Embryonic facial prominence (tissue), 1 donor: ENCODE measurements at regions not wholly inside any gene's neighbourhood (a gene's known extent, or its start where the extent isn't known, plus 50 kb on each side); places are given as distances from the start of the nearest gene placed in this dataset.
"Not testable (repeated sequence)": the region's sequence is repeated elsewhere in the genome, so short reads cannot be mapped to it uniquely, and the experiment has no call there.

Experiments
- DNase-seq: peaks from one replicate; pipeline ENCODE4 v3.0.0-alpha.2; 2016; ENCODE audit errors: extremely low spot score

- DNase-seq, result no peak
Observed at GRCh38 chr13:38283346-38283745, 66.3 kb upstream of the UFM1 start.

GRCh38 chr13:38265132-38265497 is 84.5 kb upstream of the UFM1 start:
- DNase-seq, result no peak

- DNase-seq, result no peak
Observed at GRCh38 chr13:38264363-38265131, 85.1 kb upstream of the UFM1 start.

- DNase-seq, result no peak
Observed at GRCh38 chr13:38262211-38262610, 87.4 kb upstream of the UFM1 start.

- no peak for DNase-seq
Observed at GRCh38 chr13:38255600-38255999, 94.1 kb upstream of the UFM1 start.

- no peak for DNase-seq
Observed at GRCh38 chr13:38239874-38240273, 109.8 kb upstream of the UFM1 start.

- no peak for DNase-seq
Observed at GRCh38 chr13:38228322-38228721, 121.3 kb upstream of the UFM1 start.

- DNase-seq, result no peak
Observed at GRCh38 chr13:38226496-38226895, 123.2 kb upstream of the UFM1 start.

GRCh38 chr13:38223089-38223488 is 126.6 kb upstream of the UFM1 start:
- DNase-seq, result no peak

GRCh38 chr13:38221120-38221519 is 128.5 kb upstream of the UFM1 start:
- not testable (repeated sequence) for DNase-seq

- DNase-seq, result no peak
Observed at GRCh38 chr13:38216181-38216580, 133.5 kb upstream of the UFM1 start.

GRCh38 chr13:38213314-38213713 is 136.3 kb upstream of the UFM1 start:
- DNase-seq, result no peak

- no peak for DNase-seq
Observed at GRCh38 chr13:38210928-38211596, 138.6 kb upstream of the UFM1 start.

GRCh38 chr13:38204556-38204955 is 145.1 kb upstream of the UFM1 start:
- no peak for DNase-seq

- DNase-seq, result no peak
Observed at GRCh38 chr13:38202740-38203139, 146.9 kb upstream of the UFM1 start.

GRCh38 chr13:38191016-38191415 is 158.6 kb upstream of the UFM1 start:
- DNase-seq, result no peak

GRCh38 chr13:38180670-38181069 is 169.0 kb upstream of the UFM1 start:
- DNase-seq, result no peak

GRCh38 chr13:38180126-38180525 is 169.5 kb upstream of the UFM1 start:
- DNase-seq, result no peak

- no peak for DNase-seq
Observed at GRCh38 chr13:38176664-38177063, 173.0 kb upstream of the UFM1 start.

- DNase-seq, result no peak
Observed at GRCh38 chr13:38173403-38173802, 176.2 kb upstream of the UFM1 start.

- DNase-seq, result no peak
Observed at GRCh38 chr13:38167164-38167822, 182.4 kb upstream of the UFM1 start.

GRCh38 chr13:38166116-38166515 is 183.5 kb upstream of the UFM1 start:
- no peak for DNase-seq

GRCh38 chr13:38160131-38160530 is 189.5 kb upstream of the UFM1 start:
- no peak for DNase-seq
